ENCODE measurements at regions not wholly inside any gene's neighbourhood (a gene's known extent, or its start where the extent isn't known, plus 50 kb on each side); places are given as distances from the start of the nearest gene placed in this dataset.

DNA sequence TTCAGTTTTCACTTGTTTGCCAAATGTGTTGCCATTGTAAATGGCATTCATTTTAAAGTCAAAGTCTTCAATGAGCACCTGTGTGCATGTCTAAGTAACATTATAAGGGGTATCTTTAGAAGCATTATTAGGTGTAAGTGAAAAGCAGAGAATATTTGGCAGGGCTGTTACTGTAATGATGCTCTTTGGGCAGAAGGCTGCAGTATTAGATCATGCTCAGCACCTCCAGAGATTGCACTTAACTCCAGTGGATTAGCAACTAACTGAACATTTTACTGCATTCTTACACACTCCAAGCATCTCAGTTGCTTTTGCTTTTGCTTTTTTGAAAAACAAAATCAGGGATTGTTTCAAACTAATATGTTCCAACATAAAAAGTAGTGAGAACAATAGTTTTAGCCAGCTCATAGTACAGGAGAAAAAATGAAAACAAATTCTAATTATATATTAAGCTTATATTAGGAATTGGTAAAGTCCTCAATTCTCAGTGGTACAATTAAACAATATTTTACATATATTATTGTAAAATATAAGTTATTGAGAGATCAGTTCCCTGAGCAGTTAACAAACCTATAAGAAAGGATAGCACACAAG lies 1740.9 kb upstream of the CDH9 start:
- Mint-ChIP-seq H3K27me3 (ENCODE audit: low read depth) (no peaks in the 10 kb centered on the region), H3K9me3 (no peaks in the 10 kb centered on the region), H3K4me3 (no peak overlapping the region), H3K36me3 (ENCODE audit: low read depth) (no peaks in the 10 kb centered on the region), H3K27ac (no peak overlapping the region), H3K4me1 (no peaks in the 10 kb centered on the region)
- TF ChIP-seq, protein P1, sequence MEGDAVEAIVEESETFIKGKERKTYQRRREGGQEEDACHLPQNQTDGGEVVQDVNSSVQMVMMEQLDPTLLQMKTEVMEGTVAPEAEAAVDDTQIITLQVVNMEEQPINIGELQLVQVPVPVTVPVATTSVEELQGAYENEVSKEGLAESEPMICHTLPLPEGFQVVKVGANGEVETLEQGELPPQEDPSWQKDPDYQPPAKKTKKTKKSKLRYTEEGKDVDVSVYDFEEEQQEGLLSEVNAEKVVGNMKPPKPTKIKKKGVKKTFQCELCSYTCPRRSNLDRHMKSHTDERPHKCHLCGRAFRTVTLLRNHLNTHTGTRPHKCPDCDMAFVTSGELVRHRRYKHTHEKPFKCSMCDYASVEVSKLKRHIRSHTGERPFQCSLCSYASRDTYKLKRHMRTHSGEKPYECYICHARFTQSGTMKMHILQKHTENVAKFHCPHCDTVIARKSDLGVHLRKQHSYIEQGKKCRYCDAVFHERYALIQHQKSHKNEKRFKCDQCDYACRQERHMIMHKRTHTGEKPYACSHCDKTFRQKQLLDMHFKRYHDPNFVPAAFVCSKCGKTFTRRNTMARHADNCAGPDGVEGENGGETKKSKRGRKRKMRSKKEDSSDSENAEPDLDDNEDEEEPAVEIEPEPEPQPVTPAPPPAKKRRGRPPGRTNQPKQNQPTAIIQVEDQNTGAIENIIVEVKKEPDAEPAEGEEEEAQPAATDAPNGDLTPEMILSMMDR (IDR thresholded peaks at IDR 0.05; ENCODE audit: unreplicated experiment in 3 of 3): peak; percentile 44 to 49 (median 45)

DNA sequence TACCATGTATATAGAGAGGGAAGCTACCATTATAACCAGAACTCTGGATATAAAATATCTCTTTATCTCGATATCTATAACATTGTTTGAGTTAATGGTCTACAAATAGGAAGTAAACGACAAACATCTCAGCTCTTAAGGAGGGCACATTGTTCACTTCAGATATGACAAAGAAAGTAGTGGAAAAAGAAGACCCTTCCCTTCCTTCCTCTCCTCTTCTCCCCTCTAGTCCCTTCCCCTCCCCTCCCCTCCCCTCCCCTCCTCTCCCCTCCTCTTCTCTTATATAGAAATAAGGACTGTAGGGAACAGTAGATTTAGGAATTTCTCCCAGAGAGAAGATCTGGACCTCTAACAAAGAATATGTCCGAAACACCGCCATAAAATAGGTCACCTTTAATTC lies 1731.9 kb upstream of the CDH9 start:
- Mint-ChIP-seq H3K4me3 (no peak overlapping the region), H3K36me3 (ENCODE audit: low read depth) (no peaks in the 10 kb centered on the region), H3K9me3 (no peaks in the 10 kb centered on the region), H3K27me3 (ENCODE audit: low read depth) (no peaks in the 10 kb centered on the region), H3K4me1 (no peaks in the 10 kb centered on the region), H3K27ac (no peak overlapping the region)
- TF ChIP-seq, protein P1 (IDR thresholded peaks at IDR 0.05; ENCODE audit: unreplicated experiment in 3 of 3): no peak

DNA sequence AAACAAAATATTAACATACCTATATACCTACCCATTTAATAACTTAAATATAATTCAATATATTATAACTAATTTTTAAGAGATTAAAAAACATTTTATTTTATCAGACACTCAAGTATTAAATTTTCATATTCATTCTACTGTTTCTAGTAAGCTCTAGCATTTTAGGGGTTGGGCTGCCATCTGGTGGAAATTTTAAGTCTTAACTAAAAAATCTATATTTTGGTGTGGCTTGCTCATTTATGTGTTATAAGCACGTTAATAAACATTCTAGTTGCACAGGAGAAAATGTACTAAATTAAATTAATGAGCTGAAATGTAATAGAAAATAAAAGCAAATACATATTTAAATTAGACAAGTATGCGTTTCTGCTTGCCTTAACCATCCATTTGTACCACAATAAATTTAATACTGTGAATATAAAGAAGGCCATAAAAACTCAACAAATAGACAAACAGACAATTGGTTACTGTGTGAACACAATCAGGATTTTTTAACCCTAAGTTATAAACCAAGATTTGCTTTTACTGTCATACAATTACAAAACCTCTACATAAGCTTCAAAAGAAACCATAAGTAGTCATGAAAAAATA lies 1728.3 kb upstream of the CDH9 start:
- TF ChIP-seq, protein P1 (IDR thresholded peaks at IDR 0.05; ENCODE audit: unreplicated experiment in 3 of 3): peak; percentile 58 to 75 (median 69)
- Mint-ChIP-seq H3K27ac (peak overlapping the region in 1 of 3 experiments; percentile 65), H3K9me3 (peaks cover 2% of the 10 kb centered on the region), H3K36me3 (ENCODE audit: low read depth) (no peaks in the 10 kb centered on the region), H3K4me3 (no peak overlapping the region), H3K4me1 (no peaks in the 10 kb centered on the region), H3K27me3 (ENCODE audit: low read depth) (peaks cover 4% of the 10 kb centered on the region)

- Mint-ChIP-seq H3K36me3 (ENCODE audit: low read depth) (no peaks in the 10 kb centered on the region), H3K27ac (no peak overlapping the region), H3K4me3 (no peak overlapping the region), H3K4me1 (peaks cover 10% of the 10 kb centered on the region), H3K27me3 (ENCODE audit: low read depth) (no peaks in the 10 kb centered on the region), H3K9me3 (peaks cover 2% of the 10 kb centered on the region)
- TF ChIP-seq, protein P1 (IDR thresholded peaks at IDR 0.05; ENCODE audit: unreplicated experiment in 3 of 3): no peak
These were observed 1713.0 kb upstream of the CDH9 start for GRCh38 chr5:28751396-28751795.

DNA sequence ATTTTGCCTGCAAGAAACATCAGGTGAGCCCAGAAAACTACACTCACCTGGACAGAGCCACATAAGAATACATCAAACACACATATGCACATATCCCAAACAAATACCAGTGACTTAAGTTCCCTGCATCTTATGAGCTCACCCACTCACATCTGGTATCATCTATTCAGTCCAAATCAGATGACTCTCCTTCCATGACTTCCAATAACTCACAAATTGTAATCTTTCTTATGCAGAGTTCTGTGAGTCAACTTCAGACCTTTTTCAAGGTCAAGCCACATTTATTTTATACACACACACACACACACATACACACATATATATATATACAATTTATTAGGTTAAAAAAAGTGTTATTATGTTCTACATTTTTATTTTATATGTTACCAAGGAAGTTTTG lies 1711.9 kb upstream of the CDH9 start:
- Mint-ChIP-seq H3K4me1 (peaks cover 10% of the 10 kb centered on the region), H3K4me3 (no peak overlapping the region), H3K36me3 (ENCODE audit: low read depth) (no peaks in the 10 kb centered on the region), H3K27me3 (ENCODE audit: low read depth) (no peaks in the 10 kb centered on the region), H3K9me3 (no peaks in the 10 kb centered on the region), H3K27ac (no peak overlapping the region)
- TF ChIP-seq, protein P1 (IDR thresholded peaks at IDR 0.05; ENCODE audit: unreplicated experiment in 3 of 3): no peak

DNA sequence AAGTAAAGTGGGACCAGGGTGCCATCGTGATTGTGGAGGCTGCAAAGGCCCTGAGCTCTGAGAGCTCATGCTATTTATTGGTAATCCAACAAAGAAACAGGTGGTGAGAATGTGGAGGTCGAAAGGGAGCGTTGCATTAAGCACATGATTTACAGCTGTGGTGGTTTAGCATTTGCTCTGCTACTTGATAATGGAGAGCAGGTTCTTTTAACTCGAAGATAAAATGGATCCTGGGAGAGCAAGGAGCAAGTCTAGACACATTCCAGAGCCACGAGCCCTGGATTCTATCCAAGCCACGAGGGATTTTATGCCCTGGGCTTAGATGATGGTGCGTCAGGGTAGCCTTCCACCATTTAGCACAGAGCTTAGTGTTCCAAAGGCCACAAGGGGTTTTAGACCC lies 1710.1 kb upstream of the CDH9 start:
- TF ChIP-seq, protein P1 (IDR thresholded peaks at IDR 0.05; ENCODE audit: unreplicated experiment in 3 of 3): no peak
- no peak overlapping the region for H3K4me3 Mint-ChIP-seq
- peak overlapping the region in 2 of 3 experiments; percentile 12 to 54 for H3K27ac Mint-ChIP-seq
- no peaks in the 10 kb centered on the region for H3K9me3 Mint-ChIP-seq
- H3K4me1 Mint-ChIP-seq: peaks cover 15% of the 10 kb centered on the region
- H3K36me3 Mint-ChIP-seq (ENCODE audit: low read depth): no peaks in the 10 kb centered on the region
- H3K27me3 Mint-ChIP-seq (ENCODE audit: low read depth): no peaks in the 10 kb centered on the region

All from nephron (organoid).